Spleen (tissue), 7 donors: ENCODE measurements at regions not wholly inside any gene's neighbourhood (a gene's known extent, or its start where the extent isn't known, plus 50 kb on each side); places are given as distances from the start of the nearest gene placed in this dataset.

Experiments used
- CTCF ChIP-seq, 11 experiments: fragments of 200-600 bp in 7 of 11; fragments of 450-650 bp in 4 of 11; sonication (generic) in 4 of 11; IDR thresholded peaks in 8 of 11; conservative IDR thresholded peaks in 3 of 11; 1 replicate in 7 of 11; 2 replicates in 4 of 11; pipeline versions ENCODE4 v1.4.0 to v1.8.0; 2016 to 2021; ENCODE audit warnings: antibody characterized with exemption in 11 of 11, inconsistent platforms in 4 of 11, mild to moderate bottlenecking in 1 of 11
- POLR2A ChIP-seq, 3 donors: fragments of 450-650 bp; IDR thresholded peaks; one replicate each; pipeline ENCODE4 v1.5.1; 2017; ENCODE audit warnings: antibody characterized with exemption in 3 of 3, mild to moderate bottlenecking in 1 of 3
- POLR2AphosphoS5 ChIP-seq, 3 donors: sonication (generic); formaldehyde crosslinking; IDR thresholded peaks; one replicate each; pipeline ENCODE4 v1.5.1; 2017; ENCODE audit warnings: antibody characterized with exemption in 3 of 3
- donor health status: DM: no; HTN: no; CAD: no; lungs with moderate emphysema.
- donor health status: DM: no; HTN: no; CAD: no.
- donor health status: DM: no; HTN: no; CAD: no.

- TF ChIP-seq CTCF (IDR thresholded peaks at IDR 0.05 in 8 of 11, conservative IDR thresholded peaks at IDR 0.05 in 3 of 11) = no peak
- no peak for TF ChIP-seq POLR2A (IDR thresholded peaks at IDR 0.05)
- no peak for TF ChIP-seq POLR2AphosphoS5 (IDR thresholded peaks at IDR 0.05)
Observed at GRCh38 chr1:238767321-238767720, 619.0 kb upstream of the CHRM3 start.
